Hypothalamus (tissue), 51 donors: ENCODE measurements at regions not wholly inside any gene's neighbourhood (a gene's known extent, or its start where the extent isn't known, plus 50 kb on each side); places are given as distances from the start of the nearest gene placed in this dataset.
"Not testable (repeated sequence)": the region's sequence is repeated elsewhere in the genome, so short reads cannot be mapped to it uniquely, and the experiment has no call there.

Experiments used
- DNase-seq, 51 donors: peaks; one replicate each; lab custom pipeline; 2025; lab: John Stamatoyannopoulos, UW

- DNase-seq: no peak
Observed at GRCh38 chr10:64101606-64102263, 580.5 kb downstream of the REEP3 start.

GRCh38 chr10:64102264-64102633 lies 581.0 kb downstream of the REEP3 start:
- no peak for DNase-seq

GRCh38 chr10:64102916-64103315 lies 581.7 kb downstream of the REEP3 start:
- DNase-seq: no peak

- peak in 1 of 51 donors; percentile 2 for DNase-seq
Observed at GRCh38 chr10:64103750-64104470, 582.7 kb downstream of the REEP3 start.

- DNase-seq: no peak
Observed at GRCh38 chr10:64109926-64110495, 588.8 kb downstream of the REEP3 start.

- no peak for DNase-seq
Observed at GRCh38 chr10:64112701-64113355, 591.6 kb downstream of the REEP3 start.

GRCh38 chr10:64113375-64113774 lies 592.2 kb downstream of the REEP3 start:
- no peak for DNase-seq

GRCh38 chr10:64113792-64114191 lies 592.6 kb downstream of the REEP3 start:
- DNase-seq: no peak

GRCh38 chr10:64115471-64115870 lies 594.3 kb downstream of the REEP3 start:
- DNase-seq: no peak

- DNase-seq: peak in 7 of 51 donors; percentile 3 to 28 (median 11)
Observed at GRCh38 chr10:64115908-64116643, 594.9 kb downstream of the REEP3 start.

- DNase-seq: no peak
Observed at GRCh38 chr10:64116707-64117106, 595.5 kb downstream of the REEP3 start.

- no peak for DNase-seq
Observed at GRCh38 chr10:64118736-64119135, 597.5 kb downstream of the REEP3 start.

GRCh38 chr10:64120301-64120980 lies 599.2 kb downstream of the REEP3 start:
- not testable (repeated sequence) for DNase-seq

GRCh38 chr10:64130152-64130551 lies 609.0 kb downstream of the REEP3 start:
- no peak for DNase-seq

- no peak for DNase-seq
Observed at GRCh38 chr10:64134676-64135075, 613.5 kb downstream of the REEP3 start.

- DNase-seq: no peak
Observed at GRCh38 chr10:64142395-64142794, 621.2 kb downstream of the REEP3 start.

GRCh38 chr10:64148607-64149006 lies 627.4 kb downstream of the REEP3 start:
- DNase-seq: no peak

GRCh38 chr10:64156166-64156565 lies 635.0 kb downstream of the REEP3 start:
- no peak for DNase-seq

- no peak for DNase-seq
Observed at GRCh38 chr10:64158551-64158950, 637.4 kb downstream of the REEP3 start.
